ENCODE measurements at regions not wholly inside any gene's neighbourhood (a gene's known extent, or its start where the extent isn't known, plus 50 kb on each side); places are given as distances from the start of the nearest gene placed in this dataset.

DNA sequence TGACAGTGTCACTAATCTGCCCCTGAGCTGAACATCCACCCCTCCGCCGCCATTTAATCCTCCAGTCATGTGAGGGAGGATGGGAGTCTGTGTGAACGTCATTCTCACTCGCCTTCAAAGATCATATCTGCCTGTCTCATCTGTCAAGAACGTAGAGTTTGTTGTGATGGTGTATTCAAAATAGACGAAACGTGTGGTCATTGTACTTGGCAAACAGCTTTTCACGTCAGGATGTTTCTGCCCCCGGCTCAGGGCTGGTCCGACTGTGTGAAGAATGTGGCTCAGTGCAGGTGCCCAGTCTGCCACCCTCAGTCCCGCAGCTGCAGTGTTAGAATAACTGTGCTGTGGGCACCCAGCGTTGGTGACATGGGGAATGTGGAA lies 148.0 kb downstream of the KCNJ12 start:
- Mint-ChIP-seq H3K27ac (no peak overlapping the region), H3K4me3 (ENCODE audit: low read depth) (no peak overlapping the region), H3K27me3 (peaks cover 18% of the 10 kb centered on the region), H3K36me3 (ENCODE audit: insufficient read depth) (no peaks in the 10 kb centered on the region), H3K9me3 (ENCODE audit: low read depth) (no peaks in the 10 kb centered on the region), H3K4me1 (ENCODE audit: low read depth) (no peaks in the 10 kb centered on the region)
- no peak for TF ChIP-seq CTCF (IDR thresholded peaks at IDR 0.05; ENCODE audit: unreplicated experiment)
- DNase-seq (ENCODE audit: low spot score, unreplicated experiment): no peak

GRCh38 chr17:21525464-21526130 lies 149.4 kb downstream of the KCNJ12 start:
- DNase-seq (ENCODE audit: low spot score, unreplicated experiment): no peak
- peak; percentile 13 for TF ChIP-seq CTCF (IDR thresholded peaks at IDR 0.05; ENCODE audit: unreplicated experiment)
- Mint-ChIP-seq H3K27ac (no peak overlapping the region), H3K27me3 (peaks cover 15% of the 10 kb centered on the region), H3K4me3 (ENCODE audit: low read depth) (no peak overlapping the region), H3K4me1 (ENCODE audit: low read depth) (no peaks in the 10 kb centered on the region), H3K9me3 (ENCODE audit: low read depth) (no peaks in the 10 kb centered on the region), H3K36me3 (ENCODE audit: insufficient read depth) (no peaks in the 10 kb centered on the region)

GRCh38 chr17:21528031-21528695 lies 152.0 kb downstream of the KCNJ12 start:
- TF ChIP-seq CTCF (IDR thresholded peaks at IDR 0.05; ENCODE audit: unreplicated experiment): no peak
- H3K27me3 Mint-ChIP-seq: no peaks in the 10 kb centered on the region
- H3K9me3 Mint-ChIP-seq (ENCODE audit: low read depth): no peaks in the 10 kb centered on the region
- no peaks in the 10 kb centered on the region for H3K4me1 Mint-ChIP-seq (ENCODE audit: low read depth)
- no peak overlapping the region for H3K27ac Mint-ChIP-seq
- H3K4me3 Mint-ChIP-seq (ENCODE audit: low read depth): no peak overlapping the region
- no peak for DNase-seq (ENCODE audit: low spot score, unreplicated experiment)
- H3K36me3 Mint-ChIP-seq (ENCODE audit: insufficient read depth): no peaks in the 10 kb centered on the region

GRCh38 chr17:21530311-21530710 lies 154.2 kb downstream of the KCNJ12 start:
- Mint-ChIP-seq H3K27ac (no peak overlapping the region), H3K4me1 (ENCODE audit: low read depth) (no peaks in the 10 kb centered on the region), H3K4me3 (ENCODE audit: low read depth) (no peak overlapping the region), H3K9me3 (ENCODE audit: low read depth) (no peaks in the 10 kb centered on the region), H3K27me3 (no peaks in the 10 kb centered on the region), H3K36me3 (ENCODE audit: insufficient read depth) (peaks cover 4% of the 10 kb centered on the region)
- no peak for TF ChIP-seq CTCF (IDR thresholded peaks at IDR 0.05; ENCODE audit: unreplicated experiment)
- no peak for DNase-seq (ENCODE audit: low spot score, unreplicated experiment)

GRCh38 chr17:21530841-21531240 lies 154.7 kb downstream of the KCNJ12 start:
- no peak for TF ChIP-seq CTCF (IDR thresholded peaks at IDR 0.05; ENCODE audit: unreplicated experiment)
- no peak overlapping the region for H3K27ac Mint-ChIP-seq
- DNase-seq (ENCODE audit: low spot score, unreplicated experiment): no peak
- H3K4me1 Mint-ChIP-seq (ENCODE audit: low read depth): no peaks in the 10 kb centered on the region
- no peaks in the 10 kb centered on the region for H3K9me3 Mint-ChIP-seq (ENCODE audit: low read depth)
- H3K36me3 Mint-ChIP-seq (ENCODE audit: insufficient read depth): peaks cover 6% of the 10 kb centered on the region
- no peaks in the 10 kb centered on the region for H3K27me3 Mint-ChIP-seq
- H3K4me3 Mint-ChIP-seq (ENCODE audit: low read depth): no peak overlapping the region
